HG03025 (cell line): ENCODE measurements at regions not wholly inside any gene's neighbourhood (a gene's known extent, or its start where the extent isn't known, plus 50 kb on each side); places are given as distances from the start of the nearest gene placed in this dataset.

Source experiments
- ATAC-seq: cut with Tn5 transposase; IDR thresholded peaks from one replicate; pipeline ENCODE4 v1.9.1; 2021; ENCODE audit warnings: mild to moderate bottlenecking, moderate library complexity; ENCODE audit not compliant: unreplicated experiment, low FRiP score

- ATAC-seq, result no peak
Observed at GRCh38 chr2:898319-898718, 52.3 kb upstream of the SNTG2 start.

GRCh38 chr2:897091-897490, 53.6 kb upstream of the SNTG2 start:
- ATAC-seq, result no peak

GRCh38 chr2:893311-893710, 57.3 kb upstream of the SNTG2 start:
- no peak for ATAC-seq

- no peak for ATAC-seq
Observed at GRCh38 chr2:892892-893291, 57.8 kb upstream of the SNTG2 start.

- ATAC-seq, result no peak
Observed at GRCh38 chr2:892401-892800, 58.2 kb upstream of the SNTG2 start.

- no peak for ATAC-seq
Observed at GRCh38 chr2:891734-892133, 58.9 kb upstream of the SNTG2 start.

- ATAC-seq, result no peak
Observed at GRCh38 chr2:890791-891190, 59.9 kb upstream of the SNTG2 start.

GRCh38 chr2:890214-890613, 60.4 kb upstream of the SNTG2 start:
- no peak for ATAC-seq

- ATAC-seq, result no peak
Observed at GRCh38 chr2:888906-889566, 61.6 kb upstream of the SNTG2 start.

GRCh38 chr2:888211-888801, 62.3 kb upstream of the SNTG2 start:
- ATAC-seq, result no peak

- ATAC-seq, result no peak
Observed at GRCh38 chr2:887639-888038, 63.0 kb upstream of the SNTG2 start.

GRCh38 chr2:886072-887022, 64.3 kb upstream of the SNTG2 start:
- ATAC-seq, result no peak

GRCh38 chr2:885230-886071, 65.2 kb upstream of the SNTG2 start:
- no peak for ATAC-seq

- ATAC-seq, result no peak
Observed at GRCh38 chr2:883803-884748, 66.6 kb upstream of the SNTG2 start.

- no peak for ATAC-seq
Observed at GRCh38 chr2:883260-883802, 67.3 kb upstream of the SNTG2 start.

GRCh38 chr2:881204-881918, 69.3 kb upstream of the SNTG2 start:
- ATAC-seq, result peak; percentile 64

GRCh38 chr2:880201-880970, 70.3 kb upstream of the SNTG2 start:
- no peak for ATAC-seq

GRCh38 chr2:879540-879939, 71.1 kb upstream of the SNTG2 start:
- ATAC-seq, result no peak
